H1 (cell line): ENCODE measurements at regions not wholly inside any gene's neighbourhood (a gene's known extent, or its start where the extent isn't known, plus 50 kb on each side); places are given as distances from the start of the nearest gene placed in this dataset.

Experiments used
- CTCF ChIA-PET: fragments of 300-600 bp; sonication (Branson Sonifier 250); formaldehyde crosslinking; loops from one replicate; lab custom pipeline; 2021; ENCODE audit not compliant: partially characterized antibody; lab: Charles Lee
- POLR2A ChIA-PET: fragments of 300-600 bp; sonication (Branson Sonifier 250); formaldehyde crosslinking; loops from one replicate; lab custom pipeline; 2021; ENCODE audit warnings: inconsistent platforms; ENCODE audit not compliant: partially characterized antibody; lab: Charles Lee
- DNase-seq, 2 experiments: peaks; one replicate each; pipeline versions ENCODE4 v3.0.0 to v3.0.0-alpha.2; 2010 to 2022; ENCODE audit warnings: low spot score in 2 of 2, low read depth in 1 of 2, mixed read lengths in 1 of 2
- FAIRE-seq: peaks from 2 replicates; lab custom pipeline; 2011; peaks lifted over from hg19 to GRCh38; lab: Jason Lieb, UNC
- H2AFZ ChIP-seq: 2 replicates; pipeline ENCODE4 v1.8.1; 2012; ENCODE audit warnings: low read length, inconsistent platforms
- H2AK5ac ChIP-seq: 2 replicates; pipeline ENCODE4 v1.6.1; 2013; ENCODE audit warnings: low read depth, low read length
- H2BK120ac ChIP-seq: replicated peaks from 2 replicates; pipeline ENCODE3; 2013; ENCODE audit warnings: low read depth, low read length, inconsistent platforms
- H2BK12ac ChIP-seq: 2 replicates; pipeline ENCODE4 v1.6.1; 2013; ENCODE audit warnings: low read depth, low read length
- H2BK15ac ChIP-seq: 2 replicates; pipeline ENCODE4 v1.6.1; 2013; ENCODE audit warnings: low read length
- H2BK20ac ChIP-seq: 2 replicates; pipeline ENCODE4 v1.6.1; 2013; ENCODE audit warnings: low read length
- H2BK5ac ChIP-seq: 2 replicates; pipeline ENCODE4 v1.6.1; 2013; ENCODE audit warnings: low read depth, low read length
- H3K14ac ChIP-seq: 2 replicates; pipeline ENCODE4 v1.6.1; 2013; ENCODE audit warnings: inconsistent platforms; ENCODE audit not compliant: insufficient read length
- H3K18ac ChIP-seq: 2 replicates; pipeline ENCODE4 v1.6.1; 2013; ENCODE audit warnings: low read length; ENCODE audit errors: extremely low read depth
- H3K23ac ChIP-seq: 2 replicates; pipeline ENCODE4 v1.6.1; 2013; ENCODE audit warnings: inconsistent platforms; ENCODE audit not compliant: insufficient read length
- H3K23me2 ChIP-seq: 2 replicates; pipeline ENCODE4 v1.6.1; 2013; ENCODE audit warnings: low read depth, low read length
- H3K27ac ChIP-seq: 2 replicates; pipeline ENCODE4 v1.6.1; 2011; ENCODE audit warnings: low read depth, low read length, inconsistent platforms
- H3K27me3 ChIP-seq, 4 experiments: replicated peaks in 1 of 4; 1 replicate in 1 of 4; 2 replicates in 3 of 4; pipeline versions ENCODE4 v1.6.1 to v1.8.1; 2011 to 2013; ENCODE audit warnings: low read length in 3 of 4, mild to moderate bottlenecking in 3 of 4, inconsistent platforms in 2 of 4, mixed read lengths in 2 of 4, moderate library complexity in 1 of 4; ENCODE audit not compliant: control insufficient read depth in 3 of 4, insufficient read depth in 3 of 4; ENCODE audit errors: extremely low read depth in 1 of 4
- H3K36me3 ChIP-seq, 4 experiments: 2 replicates each; pipeline versions ENCODE4 v1.6.1 to v1.8.1; 2011 to 2013; ENCODE audit warnings: mild to moderate bottlenecking in 4 of 4, low read length in 3 of 4, moderate library complexity in 2 of 4, control low read depth in 1 of 4, inconsistent platforms in 1 of 4; ENCODE audit not compliant: insufficient read depth in 4 of 4, control insufficient read depth in 2 of 4
- H3K4ac ChIP-seq: replicated peaks from 2 replicates; pipeline ENCODE3; 2013; ENCODE audit warnings: low read length, low read depth, mixed read lengths, inconsistent platforms; ENCODE audit not compliant: insufficient read length
- H3K4me1 ChIP-seq, 4 experiments: replicated peaks in 1 of 4; 1 replicate in 1 of 4; 2 replicates in 3 of 4; pipeline versions ENCODE4 v1.6.1 to v1.8.1; 2011 to 2013; ENCODE audit warnings: low read length in 3 of 4, inconsistent platforms in 2 of 4, mixed read lengths in 1 of 4; ENCODE audit not compliant: insufficient read depth in 4 of 4, control insufficient read depth in 3 of 4
- H3K4me2 ChIP-seq, 2 experiments: 2 replicates each; pipeline versions ENCODE4 v1.6.1 to v1.8.1; 2011 to 2013; ENCODE audit warnings: low read depth in 2 of 2, low read length in 2 of 2, control low read depth in 1 of 2, inconsistent platforms in 1 of 2, mild to moderate bottlenecking in 1 of 2; ENCODE audit not compliant: insufficient read depth in 1 of 2
- H3K4me3 ChIP-seq, 4 experiments: fragments of 200-600, 300-600 bp in 1 of 4; sonication (generic), shearing (Covaris generic), sonication (Bioruptor Twin) in 1 of 4; 2 replicates each; pipeline versions ENCODE4 v1.5.1 to v1.8.1; 2011 to 2016; ENCODE audit warnings: low read length in 4 of 4, low read depth in 3 of 4, control low read depth in 2 of 4, inconsistent platforms in 2 of 4, mild to moderate bottlenecking in 2 of 4, mixed read lengths in 1 of 4, moderate library complexity in 1 of 4; ENCODE audit not compliant: insufficient read depth in 2 of 4; ENCODE audit errors: extremely low read depth in 1 of 4
- H3K56ac ChIP-seq: replicated peaks from 2 replicates; pipeline ENCODE3; 2013; ENCODE audit warnings: low read depth, mild to moderate bottlenecking, mixed read lengths, low read length, inconsistent platforms; ENCODE audit not compliant: insufficient read length
- H3K79me1 ChIP-seq: 2 replicates; pipeline ENCODE4 v1.6.1; 2013; ENCODE audit warnings: low read depth, low read length, control low read depth
- H3K79me2 ChIP-seq, 2 experiments: 2 replicates each; pipeline versions ENCODE4 v1.6.1 to v1.8.1; 2012 to 2013; ENCODE audit warnings: low read length in 2 of 2, mild to moderate bottlenecking in 2 of 2, inconsistent platforms in 1 of 2; ENCODE audit not compliant: insufficient read depth in 2 of 2, control insufficient read depth in 1 of 2
- H3K9ac ChIP-seq, 4 experiments: replicated peaks in 1 of 4; 1 replicate in 1 of 4; 2 replicates in 3 of 4; pipeline versions ENCODE4 v1.6.1 to v1.8.1; 2011 to 2013; ENCODE audit warnings: low read depth in 3 of 4, low read length in 3 of 4, control low read depth in 2 of 4, mild to moderate bottlenecking in 2 of 4, moderate library complexity in 2 of 4, inconsistent platforms in 1 of 4; ENCODE audit errors: extremely low read depth in 1 of 4
- H3K9me3 ChIP-seq, 2 experiments: 2 replicates each; pipeline versions ENCODE4 v1.6.1 to v1.8.1; 2012 to 2013; ENCODE audit warnings: mild to moderate bottlenecking in 2 of 2, moderate library complexity in 2 of 2, control low read depth in 1 of 2, inconsistent platforms in 1 of 2, low read depth in 1 of 2, low read length in 1 of 2, mixed read lengths in 1 of 2; ENCODE audit not compliant: insufficient read depth in 2 of 2
- H4K20me1 ChIP-seq, 2 experiments: replicated peaks in 1 of 2; 2 replicates each; pipeline versions ENCODE3 to v1.8.1; 2011 to 2013; ENCODE audit warnings: inconsistent platforms in 2 of 2, low read length in 2 of 2, mild to moderate bottlenecking in 1 of 2; ENCODE audit not compliant: insufficient read depth in 2 of 2, control insufficient read depth in 1 of 2
- H4K5ac ChIP-seq: 2 replicates; pipeline ENCODE4 v1.6.1; 2013; ENCODE audit warnings: low read length, low read depth, mixed read lengths, inconsistent platforms; ENCODE audit not compliant: insufficient read length
- H4K8ac ChIP-seq: 2 replicates; pipeline ENCODE4 v1.8.0; 2013; ENCODE audit warnings: mild to moderate bottlenecking, moderate library complexity, low read length, inconsistent platforms; ENCODE audit not compliant: insufficient read depth; ENCODE audit errors: extremely low read depth
- H4K91ac ChIP-seq: replicated peaks from 2 replicates; pipeline ENCODE3; 2013; ENCODE audit warnings: low read length, mixed read lengths, inconsistent platforms; ENCODE audit not compliant: insufficient read length
- POLR2A ChIP-seq, 2 experiments: IDR thresholded peaks; 1 replicate in 1 of 2; 2 replicates in 1 of 2; pipeline ENCODE4 v1.6.1; 2011; ENCODE audit warnings: low read depth in 2 of 2, low read length in 2 of 2, mild to moderate bottlenecking in 2 of 2; ENCODE audit errors: control extremely low read depth in 1 of 2
- WGBS, 2 experiments: shearing (Covaris generic) in 1 of 2; methylation state at CpG; one replicate each; pipeline versions ENCODE4 v1.1.6 to v1.1.7; 2013 to 2015; ENCODE audit warnings: low lambda C conversion rate in 2 of 2, mixed read lengths in 2 of 2, inconsistent platforms in 1 of 2, low coverage in 1 of 2, missing lambda C conversion rate in 1 of 2; ENCODE audit not compliant: insufficient replicate concordance in 2 of 2, insufficient coverage in 1 of 2, insufficient read length in 1 of 2; ENCODE audit errors: extremely low coverage in 1 of 2, missing lambda C conversion rate in 1 of 2; 5-methylcytosine and 5-hydroxymethylcytosine counted together
- TF ChIP-seq, protein P1 (sequence below): fragments of 300-600 bp; sonication (generic); IDR thresholded peaks from 2 replicates; pipeline ENCODE4 v1.7.1; 2012; ENCODE audit warnings: low read length, moderate library complexity, mild to moderate bottlenecking, inconsistent platforms; ENCODE audit not compliant: insufficient replicate concordance

DNA sequence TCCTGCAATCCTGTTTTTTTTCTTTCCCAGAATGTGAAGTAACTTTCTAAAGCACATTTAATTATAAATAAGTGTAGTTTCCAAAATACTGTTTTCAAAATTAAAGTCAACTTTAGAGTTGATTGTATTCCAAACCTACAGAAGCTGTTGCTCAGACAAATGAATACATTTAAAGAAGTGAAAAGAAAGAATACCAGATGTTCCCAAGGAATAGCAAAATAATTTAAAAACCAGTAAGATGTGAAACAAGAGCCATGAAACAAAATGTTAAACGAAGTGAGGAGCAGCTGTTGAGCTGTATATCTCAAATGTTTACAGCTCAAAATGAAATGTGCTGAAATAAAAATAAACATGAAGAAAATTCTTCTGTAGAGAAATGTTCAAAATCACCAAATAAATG, 627.4 kb upstream of the NDST4 start:
- Histone ChIP-seq H3K23ac (no peak overlapping the region), H3K4ac (no peak overlapping the region), H2BK15ac (no peak overlapping the region), H3K79me2 (no peaks in the 10 kb centered on the region), H3K14ac (no peak overlapping the region), H3K23me2 (no peaks in the 10 kb centered on the region), H3K79me1 (no peaks in the 10 kb centered on the region), H4K91ac (no peak overlapping the region), H4K5ac (no peak overlapping the region), H3K4me3 (no peak overlapping the region), H3K36me3 (no peaks in the 10 kb centered on the region), H2BK20ac (no peak overlapping the region), H3K4me1 (no peaks in the 10 kb centered on the region), H4K8ac (no peak overlapping the region), H2AFZ (no peak overlapping the region), H2BK120ac (no peak overlapping the region), H3K27me3 (no peaks in the 10 kb centered on the region), H2BK12ac (no peak overlapping the region), H3K9me3 (no peaks in the 10 kb centered on the region), H2AK5ac (no peak overlapping the region), H3K18ac (no peak overlapping the region), H4K20me1 (no peaks in the 10 kb centered on the region), H3K4me2 (no peak overlapping the region), H2BK5ac (no peak overlapping the region), H3K56ac (no peak overlapping the region), H3K9ac (no peak overlapping the region), H3K27ac (no peak overlapping the region)
- no peak for DNase-seq
- no peak for FAIRE-seq
- CTCF ChIA-PET, result no interaction called here
- POLR2A ChIA-PET, result no interaction called here
- 89% methylated on average over 1 of the region's 1 CpG; no CpG with 5 or more reads in 1 of the 2 experiments for WGBS, 2 experiments
- TF ChIP-seq, protein P1, sequence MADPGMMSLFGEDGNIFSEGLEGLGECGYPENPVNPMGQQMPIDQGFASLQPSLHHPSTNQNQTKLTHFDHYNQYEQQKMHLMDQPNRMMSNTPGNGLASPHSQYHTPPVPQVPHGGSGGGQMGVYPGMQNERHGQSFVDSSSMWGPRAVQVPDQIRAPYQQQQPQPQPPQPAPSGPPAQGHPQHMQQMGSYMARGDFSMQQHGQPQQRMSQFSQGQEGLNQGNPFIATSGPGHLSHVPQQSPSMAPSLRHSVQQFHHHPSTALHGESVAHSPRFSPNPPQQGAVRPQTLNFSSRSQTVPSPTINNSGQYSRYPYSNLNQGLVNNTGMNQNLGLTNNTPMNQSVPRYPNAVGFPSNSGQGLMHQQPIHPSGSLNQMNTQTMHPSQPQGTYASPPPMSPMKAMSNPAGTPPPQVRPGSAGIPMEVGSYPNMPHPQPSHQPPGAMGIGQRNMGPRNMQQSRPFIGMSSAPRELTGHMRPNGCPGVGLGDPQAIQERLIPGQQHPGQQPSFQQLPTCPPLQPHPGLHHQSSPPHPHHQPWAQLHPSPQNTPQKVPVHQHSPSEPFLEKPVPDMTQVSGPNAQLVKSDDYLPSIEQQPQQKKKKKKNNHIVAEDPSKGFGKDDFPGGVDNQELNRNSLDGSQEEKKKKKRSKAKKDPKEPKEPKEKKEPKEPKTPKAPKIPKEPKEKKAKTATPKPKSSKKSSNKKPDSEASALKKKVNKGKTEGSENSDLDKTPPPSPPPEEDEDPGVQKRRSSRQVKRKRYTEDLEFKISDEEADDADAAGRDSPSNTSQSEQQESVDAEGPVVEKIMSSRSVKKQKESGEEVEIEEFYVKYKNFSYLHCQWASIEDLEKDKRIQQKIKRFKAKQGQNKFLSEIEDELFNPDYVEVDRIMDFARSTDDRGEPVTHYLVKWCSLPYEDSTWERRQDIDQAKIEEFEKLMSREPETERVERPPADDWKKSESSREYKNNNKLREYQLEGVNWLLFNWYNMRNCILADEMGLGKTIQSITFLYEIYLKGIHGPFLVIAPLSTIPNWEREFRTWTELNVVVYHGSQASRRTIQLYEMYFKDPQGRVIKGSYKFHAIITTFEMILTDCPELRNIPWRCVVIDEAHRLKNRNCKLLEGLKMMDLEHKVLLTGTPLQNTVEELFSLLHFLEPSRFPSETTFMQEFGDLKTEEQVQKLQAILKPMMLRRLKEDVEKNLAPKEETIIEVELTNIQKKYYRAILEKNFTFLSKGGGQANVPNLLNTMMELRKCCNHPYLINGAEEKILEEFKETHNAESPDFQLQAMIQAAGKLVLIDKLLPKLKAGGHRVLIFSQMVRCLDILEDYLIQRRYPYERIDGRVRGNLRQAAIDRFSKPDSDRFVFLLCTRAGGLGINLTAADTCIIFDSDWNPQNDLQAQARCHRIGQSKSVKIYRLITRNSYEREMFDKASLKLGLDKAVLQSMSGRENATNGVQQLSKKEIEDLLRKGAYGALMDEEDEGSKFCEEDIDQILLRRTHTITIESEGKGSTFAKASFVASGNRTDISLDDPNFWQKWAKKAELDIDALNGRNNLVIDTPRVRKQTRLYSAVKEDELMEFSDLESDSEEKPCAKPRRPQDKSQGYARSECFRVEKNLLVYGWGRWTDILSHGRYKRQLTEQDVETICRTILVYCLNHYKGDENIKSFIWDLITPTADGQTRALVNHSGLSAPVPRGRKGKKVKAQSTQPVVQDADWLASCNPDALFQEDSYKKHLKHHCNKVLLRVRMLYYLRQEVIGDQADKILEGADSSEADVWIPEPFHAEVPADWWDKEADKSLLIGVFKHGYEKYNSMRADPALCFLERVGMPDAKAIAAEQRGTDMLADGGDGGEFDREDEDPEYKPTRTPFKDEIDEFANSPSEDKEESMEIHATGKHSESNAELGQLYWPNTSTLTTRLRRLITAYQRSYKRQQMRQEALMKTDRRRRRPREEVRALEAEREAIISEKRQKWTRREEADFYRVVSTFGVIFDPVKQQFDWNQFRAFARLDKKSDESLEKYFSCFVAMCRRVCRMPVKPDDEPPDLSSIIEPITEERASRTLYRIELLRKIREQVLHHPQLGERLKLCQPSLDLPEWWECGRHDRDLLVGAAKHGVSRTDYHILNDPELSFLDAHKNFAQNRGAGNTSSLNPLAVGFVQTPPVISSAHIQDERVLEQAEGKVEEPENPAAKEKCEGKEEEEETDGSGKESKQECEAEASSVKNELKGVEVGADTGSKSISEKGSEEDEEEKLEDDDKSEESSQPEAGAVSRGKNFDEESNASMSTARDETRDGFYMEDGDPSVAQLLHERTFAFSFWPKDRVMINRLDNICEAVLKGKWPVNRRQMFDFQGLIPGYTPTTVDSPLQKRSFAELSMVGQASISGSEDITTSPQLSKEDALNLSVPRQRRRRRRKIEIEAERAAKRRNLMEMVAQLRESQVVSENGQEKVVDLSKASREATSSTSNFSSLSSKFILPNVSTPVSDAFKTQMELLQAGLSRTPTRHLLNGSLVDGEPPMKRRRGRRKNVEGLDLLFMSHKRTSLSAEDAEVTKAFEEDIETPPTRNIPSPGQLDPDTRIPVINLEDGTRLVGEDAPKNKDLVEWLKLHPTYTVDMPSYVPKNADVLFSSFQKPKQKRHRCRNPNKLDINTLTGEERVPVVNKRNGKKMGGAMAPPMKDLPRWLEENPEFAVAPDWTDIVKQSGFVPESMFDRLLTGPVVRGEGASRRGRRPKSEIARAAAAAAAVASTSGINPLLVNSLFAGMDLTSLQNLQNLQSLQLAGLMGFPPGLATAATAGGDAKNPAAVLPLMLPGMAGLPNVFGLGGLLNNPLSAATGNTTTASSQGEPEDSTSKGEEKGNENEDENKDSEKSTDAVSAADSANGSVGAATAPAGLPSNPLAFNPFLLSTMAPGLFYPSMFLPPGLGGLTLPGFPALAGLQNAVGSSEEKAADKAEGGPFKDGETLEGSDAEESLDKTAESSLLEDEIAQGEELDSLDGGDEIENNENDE, result no peak
- no peak for TF ChIP-seq POLR2A (IDR thresholded peaks at IDR 0.05; ENCODE audit: control extremely low read depth in 1 of 2, low read depth in 2 of 2, low read length in 2 of 2)
